ENCODE measurements at regions not wholly inside any gene's neighbourhood (a gene's known extent, or its start where the extent isn't known, plus 50 kb on each side); places are given as distances from the start of the nearest gene placed in this dataset.

GRCh38 chr3:110528305-110529121 is 543.1 kb upstream of the NECTIN3 start:
- DNase-seq (ENCODE audit: low spot score) = no peak

- no peak for DNase-seq (ENCODE audit: low spot score)
Measured at GRCh38 chr3:110530902-110531301, 540.7 kb upstream of the NECTIN3 start.

- DNase-seq (ENCODE audit: low spot score) = no peak
Measured at GRCh38 chr3:110533089-110533488, 538.5 kb upstream of the NECTIN3 start.

GRCh38 chr3:110542552-110543150 is 529.0 kb upstream of the NECTIN3 start:
- no peak for DNase-seq (ENCODE audit: low spot score)

GRCh38 chr3:110544730-110545129 is 526.9 kb upstream of the NECTIN3 start:
- no peak for DNase-seq (ENCODE audit: low spot score)

- DNase-seq (ENCODE audit: low spot score) = no peak
Measured at GRCh38 chr3:110550511-110550910, 521.1 kb upstream of the NECTIN3 start.

GRCh38 chr3:110562621-110563020 is 509.0 kb upstream of the NECTIN3 start:
- DNase-seq (ENCODE audit: low spot score) = no peak

GRCh38 chr3:110564674-110565073 is 506.9 kb upstream of the NECTIN3 start:
- no peak for DNase-seq (ENCODE audit: low spot score)

- no peak for DNase-seq (ENCODE audit: low spot score)
Measured at GRCh38 chr3:110567029-110567428, 504.6 kb upstream of the NECTIN3 start.

GRCh38 chr3:110568246-110568645 is 503.4 kb upstream of the NECTIN3 start:
- DNase-seq (ENCODE audit: low spot score) = no peak

- DNase-seq (ENCODE audit: low spot score) = no peak
Measured at GRCh38 chr3:110569073-110569472, 502.5 kb upstream of the NECTIN3 start.

- no peak for DNase-seq (ENCODE audit: low spot score)
Measured at GRCh38 chr3:110575702-110576101, 495.9 kb upstream of the NECTIN3 start.

- no peak for DNase-seq (ENCODE audit: low spot score)
Measured at GRCh38 chr3:110576960-110577359, 494.7 kb upstream of the NECTIN3 start.

- DNase-seq (ENCODE audit: low spot score) = no peak
Measured at GRCh38 chr3:110577854-110578253, 493.8 kb upstream of the NECTIN3 start.

GRCh38 chr3:110579840-110580550 is 491.6 kb upstream of the NECTIN3 start:
- no peak for DNase-seq (ENCODE audit: low spot score)

GRCh38 chr3:110583373-110583935 is 488.2 kb upstream of the NECTIN3 start:
- no peak for DNase-seq (ENCODE audit: low spot score)

- DNase-seq (ENCODE audit: low spot score) = no peak
Measured at GRCh38 chr3:110588906-110589305, 482.7 kb upstream of the NECTIN3 start.

GRCh38 chr3:110589341-110589740 is 482.3 kb upstream of the NECTIN3 start:
- DNase-seq (ENCODE audit: low spot score) = no peak

- no peak for DNase-seq (ENCODE audit: low spot score)
Measured at GRCh38 chr3:110593749-110594148, 477.9 kb upstream of the NECTIN3 start.

- DNase-seq (ENCODE audit: low spot score) = no peak
Measured at GRCh38 chr3:110598847-110599490, 472.6 kb upstream of the NECTIN3 start.

GRCh38 chr3:110608566-110608965 is 463.1 kb upstream of the NECTIN3 start:
- no peak for DNase-seq (ENCODE audit: low spot score)

- DNase-seq (ENCODE audit: low spot score) = no peak
Measured at GRCh38 chr3:110612045-110612444, 459.6 kb upstream of the NECTIN3 start.
